IMR-90 (cell line): ENCODE measurements at regions not wholly inside any gene's neighbourhood (a gene's known extent, or its start where the extent isn't known, plus 50 kb on each side); places are given as distances from the start of the nearest gene placed in this dataset.

ENCODE experiments used
- ATAC-seq: fragments of 200-7000 bp; cut with Tn5 transposase; 2 replicates; pipeline ENCODE4 v1.9.1; 2020; ENCODE audit warnings: low read depth, mild to moderate bottlenecking, moderate library complexity
- BruUV-seq: library from RNA; stranded (reverse); fragments of 400-500 nt; replicated peaks from 2 replicates; lab custom pipeline; 2021; lab: Mats Ljungman, UMichigan
- CTCF ChIA-PET: fragments of 300-600 bp; formaldehyde crosslinking; extraction: SDS; loops from one replicate; lab custom pipeline; 2021; ENCODE audit warnings: antibody characterized with exemption; lab: Yijun Ruan, JAX
- POLR2A ChIA-PET: fragments of 300-600 bp; sonication (Branson Sonifier 250); formaldehyde crosslinking; loops from one replicate; lab custom pipeline; 2022; ENCODE audit warnings: antibody characterized with exemption; ENCODE audit not compliant: unreplicated experiment; lab: Charles Lee
- DNase-seq: peaks from one replicate; pipeline ENCODE4 v3.0.0; 2013
- H2AFZ ChIP-seq: replicated peaks from 2 replicates; pipeline ENCODE3; 2013; ENCODE audit warnings: low read length, mild to moderate bottlenecking; ENCODE audit not compliant: poor library complexity
- H2AK5ac ChIP-seq: 2 replicates; pipeline ENCODE4 v1.6.1; 2013; ENCODE audit warnings: low read depth, low read length, inconsistent platforms
- H2AK9ac ChIP-seq: replicated peaks from 2 replicates; pipeline ENCODE3; 2013; ENCODE audit warnings: mild to moderate bottlenecking, low read depth, low read length, moderate library complexity; ENCODE audit not compliant: poor library complexity
- H2BK120ac ChIP-seq: 2 replicates; pipeline ENCODE4 v1.6.1; 2013; ENCODE audit warnings: low read depth, low read length, inconsistent platforms
- H2BK15ac ChIP-seq: 3 replicates; pipeline ENCODE4 v1.6.1; 2013; ENCODE audit warnings: low read depth, low read length, inconsistent platforms
- H2BK20ac ChIP-seq: 2 replicates; pipeline ENCODE4 v1.6.1; 2013; ENCODE audit warnings: low read depth, mild to moderate bottlenecking, inconsistent platforms, low read length, moderate library complexity
- H2BK5ac ChIP-seq: 2 replicates; pipeline ENCODE4 v1.6.1; 2013; ENCODE audit warnings: mild to moderate bottlenecking, low read depth, low read length, inconsistent platforms; ENCODE audit not compliant: poor library complexity, severe bottlenecking
- H3K14ac ChIP-seq: replicated peaks from 2 replicates; pipeline ENCODE4 v1.6.1; 2013; ENCODE audit warnings: low read depth, low read length, inconsistent platforms
- H3K18ac ChIP-seq: 2 replicates; pipeline ENCODE4 v1.6.1; 2013; ENCODE audit warnings: low read depth, low read length, control low read depth
- H3K23ac ChIP-seq: 2 replicates; pipeline ENCODE4 v1.6.1; 2013; ENCODE audit warnings: low read depth, low read length, inconsistent platforms
- H3K27ac ChIP-seq: 2 replicates; pipeline ENCODE4 v1.5.1; 2013; ENCODE audit warnings: mild to moderate bottlenecking, control low read depth, low read length; ENCODE audit not compliant: insufficient read depth
- H3K27me3 ChIP-seq: 2 replicates; pipeline ENCODE4 v1.6.1; 2013; ENCODE audit warnings: low read length; ENCODE audit not compliant: control insufficient read depth, insufficient read depth
- H3K36me3 ChIP-seq: 2 replicates; pipeline ENCODE4 v1.6.1; 2013; ENCODE audit warnings: low read length, mixed read lengths; ENCODE audit not compliant: control insufficient read depth, insufficient read depth
- H3K4ac ChIP-seq: 2 replicates; pipeline ENCODE4 v1.6.1; 2013; ENCODE audit warnings: low read depth, low read length, inconsistent platforms
- H3K4me1 ChIP-seq: 2 replicates; pipeline ENCODE4 v1.6.1; 2013; ENCODE audit warnings: low read length, mixed read lengths; ENCODE audit not compliant: control insufficient read depth, insufficient read depth
- H3K4me2 ChIP-seq: 2 replicates; pipeline ENCODE4 v1.6.1; 2013; ENCODE audit warnings: low read depth, mild to moderate bottlenecking, control low read depth, low read length, moderate library complexity
- H3K4me3 ChIP-seq: 2 replicates; pipeline ENCODE4 v1.5.1; 2013; ENCODE audit warnings: low read depth, mild to moderate bottlenecking, control low read depth, low read length, moderate library complexity; ENCODE audit not compliant: insufficient read depth
- H3K56ac ChIP-seq: 2 replicates; pipeline ENCODE4 v1.6.1; 2013; ENCODE audit warnings: low read length, inconsistent platforms; ENCODE audit not compliant: insufficient read depth; ENCODE audit errors: extremely low read depth
- H3K79me1 ChIP-seq, 2 experiments: 2 replicates each; pipeline ENCODE4 v1.6.1; 2013; ENCODE audit warnings: low read length in 2 of 2, inconsistent platforms in 1 of 2, low read depth in 1 of 2
- H3K9ac ChIP-seq: 2 replicates; pipeline ENCODE4 v1.6.1; 2013; ENCODE audit warnings: low read depth, low read length, control low read depth
- H3K9me1 ChIP-seq: 2 replicates; pipeline ENCODE4 v1.6.1; 2013; ENCODE audit warnings: low read length, inconsistent platforms; ENCODE audit not compliant: insufficient read depth
- H3K9me3 ChIP-seq: 2 replicates; pipeline ENCODE4 v1.6.1; 2013; ENCODE audit warnings: low read length; ENCODE audit not compliant: control insufficient read depth, insufficient read depth
- H4K20me1 ChIP-seq: 2 replicates; pipeline ENCODE4 v1.6.1; 2013; ENCODE audit warnings: low read length, inconsistent platforms; ENCODE audit not compliant: insufficient read depth
- H4K5ac ChIP-seq: 2 replicates; pipeline ENCODE4 v1.6.1; 2013; ENCODE audit warnings: mild to moderate bottlenecking, low read depth, low read length, control low read depth
- H4K8ac ChIP-seq, 2 experiments: 2 replicates each; pipeline ENCODE4 v1.6.1; 2013; ENCODE audit warnings: low read depth in 2 of 2, low read length in 2 of 2, control low read depth in 1 of 2, inconsistent platforms in 1 of 2
- H4K91ac ChIP-seq: 2 replicates; pipeline ENCODE4 v1.6.1; 2013; ENCODE audit warnings: low read depth, low read length, inconsistent platforms; ENCODE audit not compliant: insufficient read depth
- BHLHE40 ChIP-seq: fragments of 150-350 bp; IDR thresholded peaks from 2 replicates; pipeline ENCODE4 v1.6.1; 2016; ENCODE audit warnings: mild to moderate bottlenecking, low read depth, low read length
- CEBPB ChIP-seq: IDR thresholded peaks from 2 replicates; pipeline ENCODE4 v1.6.1; 2012; ENCODE audit warnings: low read depth, low read length, improper control_type of control experiment
- CHD1 ChIP-seq: IDR thresholded peaks from 2 replicates; pipeline ENCODE4 v1.6.1; 2012; ENCODE audit warnings: low read depth, low read length, improper control_type of control experiment
- ELK1 ChIP-seq: fragments of 150-350 bp; IDR thresholded peaks from 2 replicates; pipeline ENCODE4 v1.6.1; 2016; ENCODE audit warnings: low read depth, mild to moderate bottlenecking, low read length, moderate library complexity, borderline replicate concordance
- MAFK ChIP-seq: IDR thresholded peaks from 2 replicates; pipeline ENCODE4 v1.6.1; 2012; ENCODE audit warnings: low read depth, low read length, improper control_type of control experiment
- MAZ ChIP-seq: IDR thresholded peaks from 2 replicates; pipeline ENCODE4 v1.6.1; 2012; ENCODE audit warnings: low read depth, mild to moderate bottlenecking, low read length, improper control_type of control experiment, moderate library complexity, borderline replicate concordance
- MXI1 ChIP-seq: IDR thresholded peaks from 2 replicates; pipeline ENCODE4 v1.6.1; 2012; ENCODE audit warnings: low read depth, mild to moderate bottlenecking, low read length, moderate library complexity, borderline replicate concordance
- NFE2L2 ChIP-seq: fragments of 150-350 bp; IDR thresholded peaks from 2 replicates; pipeline ENCODE4 v1.6.1; 2016; ENCODE audit warnings: low read depth, mild to moderate bottlenecking, low read length
- RAD21 ChIP-seq: IDR thresholded peaks from 2 replicates; pipeline ENCODE4 v1.6.1; 2012; ENCODE audit warnings: low read length, improper control_type of control experiment
- RCOR1 ChIP-seq: IDR thresholded peaks from 2 replicates; pipeline ENCODE4 v1.6.1; 2012; ENCODE audit warnings: mild to moderate bottlenecking, low read length, improper control_type of control experiment; ENCODE audit not compliant: insufficient replicate concordance
- RFX5 ChIP-seq: IDR thresholded peaks from 2 replicates; pipeline ENCODE4 v1.8.0; 2012; ENCODE audit warnings: low read depth, mild to moderate bottlenecking, low read length, moderate library complexity
- SMC3 ChIP-seq: fragments of 150-350 bp; IDR thresholded peaks from 2 replicates; pipeline ENCODE4 v1.6.1; 2016; ENCODE audit warnings: low read depth, mild to moderate bottlenecking, antibody characterized with exemption, low read length, moderate library complexity
- USF2 ChIP-seq: fragments of 150-350 bp; IDR thresholded peaks from 2 replicates; pipeline ENCODE4 v1.6.1; 2017; ENCODE audit warnings: mild to moderate bottlenecking, antibody characterized with exemption, low read length, low read depth
- WGBS, 2 experiments: methylation state at CpG; one replicate each; pipeline versions ENCODE4 v1.1.5 to v1.1.7; 2013; ENCODE audit warnings: missing lambda C conversion rate in 2 of 2; ENCODE audit not compliant: insufficient read length in 1 of 2; ENCODE audit errors: extremely low coverage in 2 of 2; 5-methylcytosine and 5-hydroxymethylcytosine counted together
- dilution Hi-C: fragments of 300-500 bp; cut with HindIII; formaldehyde crosslinking; loops from one replicate; pipeline ENCODE4 v1.14.3; 2018; ENCODE audit warnings: low sequenced_read_pairs; ENCODE audit not compliant: unreplicated experiment
- in situ Hi-C: fragments of 300-500 bp; cut with MboI; formaldehyde crosslinking; loops from 3 replicates; pipeline ENCODE4 v1.14.3; 2019; ENCODE audit warnings: low sequenced_read_pairs, inconsistent platforms, mixed read lengths
- intact Hi-C: fragments of 100-400 bp; cut with micrococcal nuclease; formaldehyde crosslinking; loops from 2 replicates; pipeline ENCODE4 v1.10.0; 2022

- no peak overlapping the region for H3K27ac ChIP-seq
- H4K91ac ChIP-seq: no peak overlapping the region
- H4K5ac ChIP-seq: no peak overlapping the region
- DNase-seq (no peak), ATAC-seq (no peak)
- in situ Hi-C loops: loop anchor here (25.0 kb wide), 1 partner anchor 369 kb away; no protein-coding TSS in a partner anchor
- H2BK20ac ChIP-seq: no peak overlapping the region
- H3K23ac ChIP-seq: no peak overlapping the region
- dilution Hi-C loops: no loop called here
- H3K9me3 ChIP-seq: no peaks in the 10 kb centered on the region
- no peak overlapping the region for H2AFZ ChIP-seq
- no peaks in the 10 kb centered on the region for H3K4me1 ChIP-seq
- 0% methylated on average over 2 of the region's 3 CpGs; no CpG with 5 or more reads in 1 of the 2 experiments for WGBS, 2 experiments
- H3K36me3 ChIP-seq: no peaks in the 10 kb centered on the region
- no peak overlapping the region for H2BK5ac ChIP-seq
- no peak overlapping the region for H2BK120ac ChIP-seq
- no peak overlapping the region for H2BK15ac ChIP-seq
- POLR2A ChIA-PET: no interaction called here
- H2AK9ac ChIP-seq: no peak overlapping the region
- peaks cover 3% of the 10 kb centered on the region for H3K27me3 ChIP-seq
- no TSS peak for BruUV-seq
- H3K4ac ChIP-seq: no peak overlapping the region
- H3K79me1 ChIP-seq: no peaks in the 10 kb centered on the region
- H4K20me1 ChIP-seq: no peaks in the 10 kb centered on the region
- intact Hi-C loops: no loop called here
- H3K4me3 ChIP-seq: no peak overlapping the region
- H3K4me2 ChIP-seq: no peak overlapping the region
- H4K8ac ChIP-seq: no peak overlapping the region
- TF ChIP-seq NFE2L2 (no peak), USF2 (no peak), MAZ (no peak), MAFK (no peak), CEBPB (no peak), ELK1 (no peak), CHD1 (no peak), MXI1 (no peak), RAD21 (no peak), SMC3 (no peak), RCOR1 (no peak), RFX5 (no peak), BHLHE40 (no peak)
- no peak overlapping the region for H3K14ac ChIP-seq
- H3K56ac ChIP-seq: no peak overlapping the region
- CTCF ChIA-PET: no interaction called here
- no peaks in the 10 kb centered on the region for H3K9me1 ChIP-seq
- no peak overlapping the region for H3K18ac ChIP-seq
- H3K9ac ChIP-seq: no peak overlapping the region
- H2AK5ac ChIP-seq: no peak overlapping the region
Measured at GRCh38 chr1:119293797-119294196, 74.8 kb upstream of the HAO2 start.
